NCI-H69 (cell line): ENCODE measurements at regions not wholly inside any gene's neighbourhood (a gene's known extent, or its start where the extent isn't known, plus 50 kb on each side); places are given as distances from the start of the nearest gene placed in this dataset.
A peak's percentile ranks its signal among the peaks of the same experiment; 100 is the strongest.

Experiments used
- DNase-seq: peaks from one replicate; lab custom pipeline; 2025; lab: John Stamatoyannopoulos, UW

DNA sequence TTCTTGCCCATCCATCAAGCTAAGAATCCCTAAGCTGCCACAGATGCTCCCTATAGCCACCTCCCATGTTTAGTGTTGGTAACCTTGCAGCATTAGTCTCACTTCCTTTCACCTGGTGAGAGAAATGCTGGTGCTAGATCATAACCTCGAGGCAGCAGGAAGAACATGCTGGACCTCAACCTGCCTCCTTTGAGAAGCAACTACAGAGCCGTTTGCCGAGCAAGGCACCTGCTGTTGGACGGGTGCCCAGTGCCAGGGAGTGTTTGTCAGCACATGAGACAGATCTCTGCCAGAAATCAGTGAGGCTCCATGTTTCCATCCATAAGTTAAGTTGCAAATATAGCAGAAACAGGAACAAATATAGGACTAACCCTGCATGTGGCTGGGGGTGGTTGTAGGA lies 955.7 kb downstream of the TUSC7 start:
- DNase-seq = peak; percentile 1

DNA sequence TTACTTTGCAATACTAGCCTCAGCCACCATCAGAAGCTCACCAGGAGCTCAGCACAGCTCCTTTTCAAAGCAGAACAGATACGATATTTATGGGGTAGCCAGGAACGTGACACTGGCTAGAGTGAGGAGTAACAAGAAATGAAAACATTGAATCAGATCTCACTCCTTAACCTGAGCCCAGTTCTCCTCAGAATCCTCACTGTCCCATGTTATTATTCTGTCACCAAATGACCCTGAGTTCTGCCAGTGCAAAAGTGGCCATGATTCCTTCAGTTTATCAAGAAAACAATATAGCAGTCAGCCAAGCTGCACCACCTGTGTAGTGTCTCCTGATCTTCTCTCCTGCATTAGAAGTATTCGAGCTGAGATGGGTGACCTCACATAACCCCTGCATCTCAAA lies 956.7 kb downstream of the TUSC7 start:
- no peak for DNase-seq

DNA sequence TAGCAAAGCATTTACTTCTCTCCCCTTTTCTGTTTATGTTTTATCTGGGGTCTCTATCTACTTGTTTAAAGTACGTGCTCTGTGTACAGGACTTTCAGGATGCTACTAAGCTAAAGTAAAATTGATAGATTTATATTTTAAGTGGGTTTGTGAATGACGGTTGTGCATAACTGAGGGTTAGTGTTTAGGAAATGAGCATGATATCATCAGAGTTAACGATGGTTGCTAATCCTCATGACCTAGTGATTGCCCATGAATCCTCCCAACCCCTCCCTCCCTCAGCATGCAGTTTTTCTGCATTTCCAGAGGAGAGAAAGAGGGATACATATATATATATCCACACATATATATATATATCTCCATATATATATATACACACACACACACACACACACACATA lies 957.2 kb downstream of the TUSC7 start:
- DNase-seq = no peak

DNA sequence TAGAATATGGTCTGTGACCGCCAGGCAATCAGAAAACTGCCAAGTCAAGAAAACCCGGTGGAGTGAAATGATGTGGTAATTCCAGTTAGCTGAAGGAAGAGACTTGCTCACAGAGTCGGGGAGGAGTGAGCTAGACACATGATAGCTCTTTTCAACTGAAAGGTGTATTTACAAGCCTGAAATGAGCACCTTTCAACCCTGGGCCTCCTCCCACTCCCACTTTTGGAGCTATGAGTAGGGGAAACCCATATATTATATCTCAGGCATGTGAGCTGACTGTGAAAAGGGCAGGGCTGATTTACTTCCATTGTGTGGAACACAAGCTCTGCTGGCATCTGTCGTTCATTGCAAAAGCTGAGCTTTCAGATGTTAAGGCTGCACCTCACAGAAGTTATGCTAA lies 960.2 kb downstream of the TUSC7 start:
- no peak for DNase-seq

DNA sequence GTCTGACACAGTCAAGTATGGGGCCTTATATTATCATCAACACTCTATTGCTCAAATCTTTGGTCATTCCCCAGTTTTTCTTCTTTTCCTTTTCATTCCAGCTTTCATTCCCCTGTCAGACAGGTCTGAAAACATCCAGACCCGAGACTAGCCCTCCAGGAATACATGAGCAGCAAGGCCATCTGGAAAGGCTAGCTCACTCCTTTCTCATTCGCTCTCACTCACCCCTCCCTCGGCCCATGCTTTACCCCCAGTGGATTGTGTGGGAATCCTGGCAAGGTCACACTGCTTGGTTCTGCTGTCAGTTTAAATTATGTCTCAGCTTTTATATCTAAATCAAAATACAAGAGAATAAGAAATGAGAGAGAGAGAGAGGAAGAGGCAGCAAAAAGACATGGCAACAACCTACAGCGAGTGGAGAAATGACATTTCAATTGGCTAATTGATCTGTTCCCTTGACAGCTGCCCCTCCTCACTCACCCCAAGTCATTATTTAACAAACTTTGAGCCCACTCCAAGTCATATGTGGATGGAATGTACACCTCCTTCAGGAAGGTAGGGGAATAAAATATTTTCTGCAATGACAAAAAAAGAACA lies 962.2 kb downstream of the TUSC7 start:
- DNase-seq = no peak

DNA sequence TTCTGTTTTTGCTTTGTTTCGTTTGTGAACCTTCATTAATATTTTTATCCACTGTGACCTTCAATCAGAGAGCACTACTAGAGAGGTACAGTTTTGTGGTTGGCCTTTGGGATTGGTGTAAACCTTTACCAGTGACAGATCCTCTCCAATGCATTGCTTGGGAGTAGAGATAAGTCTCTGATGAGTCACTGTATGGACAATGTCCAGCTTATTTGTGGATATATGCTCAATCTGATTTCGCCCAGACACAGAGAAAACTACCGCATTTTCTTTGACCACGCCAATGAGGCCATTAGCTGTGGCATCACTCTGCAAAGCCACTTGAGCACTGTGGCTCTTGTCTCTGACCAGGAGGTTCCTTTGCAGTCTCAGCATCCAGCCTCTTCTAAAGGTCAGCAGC lies 964.7 kb downstream of the TUSC7 start:
- no peak for DNase-seq

DNA sequence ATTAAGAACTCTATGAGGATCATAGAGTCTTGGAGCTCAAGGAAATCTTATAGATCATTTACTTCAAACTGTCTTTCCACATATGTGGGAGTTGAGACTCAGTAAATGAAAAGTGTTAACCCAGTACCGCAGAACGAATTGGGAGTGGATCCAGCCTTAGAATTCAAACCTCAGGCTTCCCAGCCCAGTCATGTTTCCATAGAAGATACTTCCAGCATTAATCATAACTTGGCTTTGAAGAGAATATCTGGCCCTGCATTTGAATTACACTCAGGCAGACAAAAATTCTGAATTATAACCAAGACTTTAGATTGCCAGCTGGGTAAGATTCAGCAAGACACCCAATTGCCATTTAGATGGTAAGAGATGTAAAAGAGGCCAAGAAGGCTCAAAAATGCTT lies 972.0 kb downstream of the TUSC7 start:
- no peak for DNase-seq

DNA sequence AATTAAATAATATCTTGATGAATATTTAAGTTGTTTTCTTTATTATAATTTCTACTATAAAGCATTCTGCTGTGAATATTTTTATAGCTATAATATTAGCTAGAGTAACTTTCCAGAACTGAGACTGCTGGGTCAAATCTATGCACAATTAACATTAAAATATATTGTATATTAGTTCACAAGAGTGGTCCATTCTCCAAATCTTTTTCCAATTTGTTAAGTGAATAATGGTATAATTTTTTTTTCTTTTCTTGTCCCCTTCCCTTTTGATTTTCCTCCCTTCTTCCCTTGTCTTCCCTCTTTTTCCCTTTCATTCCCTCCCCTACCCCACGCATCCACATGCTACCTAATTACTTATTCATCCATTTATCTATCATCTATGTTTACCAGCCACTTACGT lies 977.5 kb downstream of the TUSC7 start:
- DNase-seq = no peak

DNA sequence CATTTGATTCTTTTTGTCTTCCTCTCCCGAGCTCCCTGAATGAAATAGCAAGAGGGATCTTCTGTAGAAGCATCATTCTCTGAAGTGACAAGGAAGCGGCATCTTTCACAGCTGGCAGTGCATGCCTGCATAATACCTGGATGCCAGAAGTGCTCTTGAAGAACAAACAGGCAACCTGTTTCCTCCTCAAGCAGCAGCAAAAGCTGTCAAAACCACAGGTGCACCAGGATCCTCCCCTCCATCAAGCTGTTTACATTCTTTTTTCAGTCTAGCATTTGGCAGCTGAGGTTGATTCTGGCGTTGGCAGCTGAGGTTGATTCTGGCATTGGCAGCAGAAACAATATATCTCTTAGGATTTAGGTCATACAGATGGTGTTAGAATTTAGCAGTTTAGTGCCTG lies 979.0 kb downstream of the TUSC7 start:
- peak; percentile 40 for DNase-seq

DNA sequence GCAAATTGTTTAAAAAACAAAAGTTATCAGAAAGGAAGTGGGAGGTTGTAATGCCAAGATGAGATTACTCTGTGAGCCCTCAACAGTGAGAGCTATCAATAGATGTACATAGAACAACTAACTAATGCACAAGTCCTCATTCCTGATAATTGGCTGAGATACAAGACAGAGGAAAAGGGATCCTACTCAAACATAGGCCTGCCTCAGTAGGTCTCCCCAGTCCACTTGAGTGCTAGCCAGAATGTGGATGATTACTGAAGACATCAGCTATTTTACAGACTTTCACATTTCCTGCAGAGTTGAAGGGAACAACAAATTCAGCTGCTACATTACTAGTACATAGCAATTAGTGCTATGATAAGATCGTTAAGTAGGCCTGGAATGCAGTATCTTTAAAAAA lies 981.9 kb downstream of the TUSC7 start:
- DNase-seq = no peak

DNA sequence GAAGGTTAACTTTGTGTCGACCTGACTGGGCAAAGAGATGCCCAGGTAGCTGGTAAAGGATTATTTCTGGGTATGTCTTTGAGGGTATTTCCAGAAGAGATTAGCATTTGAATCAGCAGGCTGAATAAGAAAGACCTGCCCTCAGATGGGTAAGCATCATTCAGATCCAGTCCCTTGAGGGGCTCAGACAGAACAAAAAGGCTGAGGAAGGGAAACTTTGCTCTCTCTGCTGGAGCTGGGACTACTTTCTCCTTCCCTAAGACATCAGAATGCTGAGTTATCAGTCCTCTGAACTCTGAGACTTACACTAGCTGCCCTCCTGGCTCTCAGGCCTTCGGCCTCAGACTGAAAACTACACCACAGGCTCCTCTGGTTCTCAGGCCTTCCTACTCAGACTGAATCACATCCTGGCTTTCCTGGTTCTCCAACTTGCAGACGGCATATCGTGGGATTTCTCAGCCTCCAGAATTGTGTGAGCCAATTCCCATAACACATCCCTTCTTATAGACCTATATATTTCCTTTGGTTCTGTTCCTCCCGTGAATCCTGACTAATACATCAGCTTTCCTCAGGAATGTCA lies 982.9 kb downstream of the TUSC7 start:
- DNase-seq = no peak

DNA sequence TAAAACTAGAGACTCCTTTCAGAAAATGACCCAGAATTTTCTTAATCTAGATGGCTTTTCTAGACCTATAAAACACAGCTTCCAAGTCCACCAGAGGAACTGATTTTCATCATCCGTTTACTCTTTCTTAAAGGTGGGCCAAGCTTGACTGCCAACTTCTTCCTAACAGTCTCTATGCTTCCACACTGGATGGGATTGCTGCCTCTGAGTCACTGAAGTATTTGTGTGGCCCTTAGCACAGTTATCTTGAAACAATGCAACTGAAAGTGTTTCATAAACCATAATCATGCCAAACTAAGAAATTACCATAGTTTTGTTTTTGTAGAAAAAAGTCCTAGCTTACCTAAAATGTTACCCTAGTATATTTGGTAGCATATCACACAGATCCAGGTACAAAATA lies 985.7 kb downstream of the TUSC7 start:
- DNase-seq = no peak

DNA sequence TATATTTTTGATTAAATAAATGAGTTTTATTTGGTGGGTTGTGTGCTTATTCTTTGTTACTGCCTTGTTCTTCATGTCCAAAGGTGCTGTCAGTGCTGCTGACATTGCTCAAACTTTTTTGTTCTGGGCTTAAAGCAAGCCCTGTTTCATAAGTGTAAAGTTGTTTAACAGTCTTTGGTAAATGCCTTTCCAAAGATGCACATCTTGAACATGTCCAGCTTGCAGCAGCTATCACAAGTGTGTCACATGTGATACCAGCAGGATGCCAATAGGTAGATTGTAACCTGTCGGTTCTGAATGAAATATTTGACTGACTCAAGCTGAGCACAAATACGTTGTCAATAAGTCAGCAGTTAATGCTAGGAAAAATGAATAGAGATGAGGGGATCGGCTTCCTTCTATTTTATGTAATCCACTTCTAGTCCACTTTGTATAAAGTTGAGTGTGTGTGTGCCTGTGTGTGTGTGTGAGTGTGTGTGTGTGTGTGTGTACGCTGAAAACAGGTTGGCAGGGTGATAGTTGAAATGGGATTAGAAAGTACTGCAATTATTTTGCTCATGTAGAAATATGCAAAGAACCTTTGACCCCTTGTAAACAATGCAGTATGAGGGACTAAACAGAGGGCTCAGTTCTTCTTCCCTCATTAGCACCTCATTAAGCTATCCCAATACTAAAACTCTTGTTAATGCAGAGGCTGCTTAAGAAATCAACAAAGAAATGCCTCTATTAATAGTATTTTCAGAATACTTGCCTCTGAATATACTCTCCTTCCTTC lies 986.5 kb downstream of the TUSC7 start:
- DNase-seq = no peak

DNA sequence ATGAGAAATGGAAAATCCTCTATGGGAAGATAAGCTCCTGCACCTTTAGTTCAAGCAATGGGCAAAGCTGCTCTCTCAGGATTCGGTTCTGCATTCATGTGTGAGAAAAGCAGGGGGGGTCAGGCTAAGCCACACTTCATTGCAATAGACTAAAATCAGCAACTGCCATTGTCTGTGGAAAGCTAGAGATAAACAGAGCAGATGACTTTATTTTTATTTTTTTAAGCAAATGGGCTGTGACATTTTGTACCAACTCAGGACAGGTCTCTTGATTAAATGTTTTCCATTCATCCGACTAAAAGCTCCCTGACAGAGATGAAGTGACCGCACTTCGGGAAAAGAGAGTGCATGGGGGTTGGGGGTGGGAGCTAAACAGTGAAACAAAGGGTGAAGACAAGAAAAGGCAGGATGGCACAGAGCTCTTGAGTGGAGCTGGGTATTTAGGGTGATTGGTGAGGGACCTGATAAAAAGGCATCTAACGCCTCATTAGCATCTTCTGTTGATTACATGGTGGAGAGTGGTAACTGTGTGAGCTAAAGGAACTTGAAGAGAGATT lies 987.4 kb downstream of the TUSC7 start:
- DNase-seq = no peak

DNA sequence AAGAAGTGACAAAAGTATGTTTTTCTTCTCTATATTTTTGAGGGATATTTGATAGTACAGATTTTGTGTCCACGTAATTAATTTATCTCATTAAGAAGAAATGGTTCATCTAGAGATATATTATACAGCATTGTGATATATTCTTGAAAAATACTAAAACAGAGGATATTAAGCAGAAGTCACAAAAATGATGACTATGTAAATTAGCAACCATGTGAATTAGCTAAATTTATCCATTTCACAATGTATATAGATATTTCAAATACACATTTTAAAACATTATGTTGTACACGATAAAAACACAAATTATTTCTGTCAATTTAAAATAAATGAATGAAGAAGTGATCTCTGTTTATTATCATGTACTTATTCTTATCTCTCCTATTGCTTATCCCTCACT lies 989.5 kb downstream of the TUSC7 start:
- no peak for DNase-seq

DNA sequence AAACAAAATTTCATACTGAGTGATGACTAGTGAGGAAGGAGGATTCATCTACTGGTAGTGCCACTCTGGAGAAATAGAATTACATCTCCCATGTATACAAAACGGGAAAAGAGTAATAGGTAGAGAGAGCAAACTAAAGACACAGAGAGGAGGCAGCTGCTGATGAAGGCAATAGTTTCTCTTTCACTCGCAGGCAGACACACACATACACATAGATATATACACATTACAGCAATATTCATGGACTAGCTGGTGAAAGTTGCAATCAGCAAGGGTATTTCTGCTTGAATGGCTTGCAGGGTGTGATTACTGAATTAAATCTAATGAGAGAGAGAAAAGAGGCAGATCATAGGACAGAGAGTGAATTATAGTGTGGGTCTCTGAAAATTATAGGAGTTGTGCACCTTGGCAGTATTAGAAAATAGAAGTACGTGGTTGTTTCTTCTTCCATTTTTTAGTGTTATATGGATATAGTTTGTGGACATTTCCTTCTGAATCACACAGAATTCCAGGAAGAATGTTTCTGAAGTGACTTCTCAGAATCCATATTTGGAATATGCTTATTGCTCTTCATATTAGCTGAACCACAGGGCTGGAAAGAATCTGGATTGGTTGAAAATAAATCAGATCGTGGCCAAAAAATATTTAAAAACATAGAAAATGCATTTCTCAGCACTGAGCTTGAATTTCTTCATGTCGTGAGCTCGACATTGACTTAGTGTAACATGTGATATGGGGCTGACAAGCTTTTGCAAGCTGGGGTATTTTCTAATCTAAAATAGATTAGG lies 991.2 kb downstream of the TUSC7 start:
- peak; percentile 21 for DNase-seq

DNA sequence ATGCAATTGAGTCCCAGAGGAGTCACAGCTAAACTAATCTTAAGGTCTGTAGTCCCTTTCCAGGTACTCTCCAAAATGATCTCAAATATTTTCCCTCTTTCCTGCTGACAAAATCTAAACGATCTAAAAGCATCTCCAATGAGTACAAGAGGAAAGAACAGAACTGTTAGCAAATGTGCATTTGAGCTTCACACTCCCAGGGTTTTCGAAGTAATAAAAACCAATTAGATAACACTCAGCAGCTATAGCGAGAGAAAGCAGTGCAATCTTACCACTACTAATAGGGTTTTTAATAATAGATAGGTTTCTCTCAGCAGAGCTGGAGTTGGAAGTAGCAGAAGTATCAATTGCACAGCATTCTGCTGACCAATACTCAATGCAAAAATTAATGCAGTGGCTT lies 995.4 kb downstream of the TUSC7 start:
- no peak for DNase-seq

DNA sequence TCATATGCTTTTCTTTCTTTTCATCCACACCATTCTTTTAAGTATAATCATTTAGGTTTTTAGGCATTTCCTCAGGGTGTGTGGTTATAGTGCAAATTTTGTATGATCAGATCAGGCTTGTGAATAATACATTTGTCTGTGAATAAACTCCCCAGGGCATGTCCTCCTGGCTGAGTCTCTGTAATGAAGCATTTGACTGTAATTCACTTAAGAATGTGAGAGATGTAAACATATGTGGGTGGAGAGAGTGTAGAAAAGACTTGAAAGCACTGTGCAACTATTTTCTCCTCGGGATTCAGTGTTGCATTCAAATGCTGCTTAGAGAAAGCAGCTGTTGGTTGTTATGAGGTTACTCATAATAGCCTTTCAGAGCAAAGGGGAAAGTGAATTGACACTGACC lies 996.5 kb downstream of the TUSC7 start:
- no peak for DNase-seq

DNA sequence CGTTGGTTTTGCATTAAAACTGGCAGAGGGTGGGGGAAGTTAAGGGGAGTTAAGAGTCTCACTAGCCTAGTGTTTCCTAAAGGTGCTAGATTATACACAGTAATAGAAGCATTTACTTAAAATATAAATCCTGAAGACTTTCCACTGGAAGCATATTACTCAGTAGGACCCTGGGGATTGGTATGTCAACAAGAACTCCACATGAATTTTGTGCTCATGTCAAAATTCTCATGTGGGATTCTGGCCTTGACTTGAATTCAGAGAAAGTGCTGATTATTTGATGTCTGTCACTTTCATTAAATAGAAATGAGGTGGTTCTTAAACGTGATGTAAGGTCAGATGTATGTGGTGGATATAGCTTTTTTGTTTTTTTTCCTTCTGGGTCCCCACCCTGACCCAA lies 997.2 kb downstream of the TUSC7 start:
- no peak for DNase-seq

DNA sequence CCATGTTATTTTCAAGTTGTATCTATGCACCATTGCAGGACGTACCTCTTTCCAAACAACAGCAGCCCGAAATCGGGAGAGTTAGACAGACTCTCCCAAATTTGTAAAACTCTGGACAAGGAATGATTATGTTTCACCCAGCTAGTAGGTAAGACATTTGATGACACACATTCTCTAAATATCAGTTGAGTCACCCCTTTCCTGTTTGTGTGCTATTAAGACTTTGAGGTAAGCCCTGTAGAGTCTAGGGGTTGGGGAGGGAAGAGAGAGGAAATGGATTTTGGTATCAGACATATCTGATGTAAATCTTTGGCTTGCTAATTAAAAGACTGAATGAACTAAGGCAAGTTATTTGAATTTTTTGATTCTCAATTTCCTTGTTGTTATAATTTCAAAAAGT lies 999.0 kb downstream of the TUSC7 start:
- DNase-seq = no peak

DNA sequence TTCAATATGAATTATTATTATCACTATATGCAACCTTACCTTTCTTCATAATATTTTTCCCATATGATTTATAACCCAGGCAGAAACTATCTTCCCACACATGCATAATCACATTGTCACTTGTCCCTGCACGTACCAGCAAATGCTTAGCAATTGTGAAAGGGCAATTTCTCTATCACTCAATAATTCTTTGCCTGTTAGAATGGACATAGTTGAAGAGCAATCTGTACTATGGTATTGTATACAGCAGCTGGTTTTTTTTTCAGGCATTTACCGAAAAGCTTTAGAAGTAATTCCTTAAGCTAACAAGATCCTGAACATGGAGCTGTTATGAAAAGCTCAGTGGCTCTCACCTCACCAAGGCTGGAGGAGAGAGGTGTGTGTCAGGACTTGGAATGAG lies 999.5 kb downstream of the TUSC7 start:
- DNase-seq = no peak

DNA sequence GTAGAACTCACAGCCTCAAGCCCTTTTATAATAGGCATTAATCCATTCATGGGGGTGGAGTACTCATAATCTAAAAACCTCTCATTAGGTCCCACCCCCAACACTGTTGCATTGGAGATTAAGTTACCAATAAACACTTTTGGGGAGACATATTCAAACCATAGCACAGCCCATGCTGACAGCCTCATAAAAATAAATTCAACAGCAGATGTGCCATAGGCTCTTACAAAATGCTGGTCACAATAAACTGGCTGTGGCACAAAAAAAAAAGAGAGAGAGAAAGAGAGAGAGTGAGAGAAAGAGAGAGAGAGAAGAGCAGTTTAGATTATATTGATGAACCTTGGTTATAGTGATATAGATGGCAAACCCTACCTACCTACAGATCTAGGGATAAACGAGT lies 1000.9 kb downstream of the TUSC7 start:
- DNase-seq = no peak
